T-helper 17 cell (primary cell): ENCODE measurements at regions not wholly inside any gene's neighbourhood (a gene's known extent, or its start where the extent isn't known, plus 50 kb on each side); places are given as distances from the start of the nearest gene placed in this dataset.
"Not testable (repeated sequence)": the region's sequence is repeated elsewhere in the genome, so short reads cannot be mapped to it uniquely, and the experiment has no call there.

ENCODE experiments used
- ATAC-seq: fragments of 150-1000 bp; cut with Tn5 transposase; 2 replicates; pipeline ENCODE4 v1.10.0; 2021; ENCODE audit warnings: mild to moderate bottlenecking, moderate library complexity
- DNase-seq, 3 donors: peaks; one replicate each; pipeline versions ENCODE4 v3.0.0 to v3.0.0-alpha.2; 2020 to 2021
- H3K9me3 ChIP-seq: one replicate; pipeline ENCODE4 v1.7.0; 2013; ENCODE audit warnings: low read length, mild to moderate bottlenecking; ENCODE audit not compliant: control insufficient read depth, poor library complexity, severe bottlenecking
- H3K27ac Mint-ChIP-seq: one replicate; pipeline ENCODE4 v1.8.0; 2022; ENCODE audit warnings: mild to moderate bottlenecking, moderate library complexity, mixed read lengths
- H3K27me3 Mint-ChIP-seq: one replicate; pipeline ENCODE4 v1.8.0; 2022; ENCODE audit warnings: mixed read lengths
- H3K36me3 Mint-ChIP-seq: one replicate; pipeline ENCODE4 v1.8.0; 2022; ENCODE audit warnings: low read depth, mixed read lengths
- H3K4me1 Mint-ChIP-seq: one replicate; pipeline ENCODE4 v1.8.0; 2022; ENCODE audit warnings: mild to moderate bottlenecking, mixed read lengths
- H3K4me3 Mint-ChIP-seq: one replicate; pipeline ENCODE4 v1.8.0; 2022; ENCODE audit warnings: mild to moderate bottlenecking, moderate library complexity, mixed read lengths

DNA sequence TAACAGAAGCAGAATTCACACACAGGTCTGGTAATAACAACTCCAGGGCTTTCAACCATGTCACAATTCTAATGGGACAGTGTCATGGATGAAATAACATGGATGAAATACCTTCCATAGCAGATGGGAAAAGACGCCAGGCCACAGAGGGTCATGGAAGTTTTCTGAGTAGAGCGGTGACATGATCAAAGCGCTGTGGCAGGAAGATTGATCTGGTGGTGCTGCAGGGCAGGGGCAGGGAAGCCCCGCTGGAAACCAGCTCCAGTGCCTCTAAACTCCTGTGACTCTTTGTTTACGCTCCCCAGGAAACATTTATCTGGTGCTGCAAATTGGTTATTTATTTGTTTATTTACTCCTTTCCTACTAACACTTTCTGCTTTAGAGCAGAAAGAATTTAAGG, 108.3 kb upstream of the HMGA2 start:
- H3K27me3 Mint-ChIP-seq, result peaks cover 25% of the 10 kb centered on the region
- DNase-seq, result no peak
- H3K9me3 ChIP-seq, result no peaks in the 10 kb centered on the region
- no peaks in the 10 kb centered on the region for H3K4me1 Mint-ChIP-seq
- no peak overlapping the region for H3K4me3 Mint-ChIP-seq
- H3K36me3 Mint-ChIP-seq, result no peaks in the 10 kb centered on the region
- no peak overlapping the region for H3K27ac Mint-ChIP-seq
- ATAC-seq, result no peak

DNA sequence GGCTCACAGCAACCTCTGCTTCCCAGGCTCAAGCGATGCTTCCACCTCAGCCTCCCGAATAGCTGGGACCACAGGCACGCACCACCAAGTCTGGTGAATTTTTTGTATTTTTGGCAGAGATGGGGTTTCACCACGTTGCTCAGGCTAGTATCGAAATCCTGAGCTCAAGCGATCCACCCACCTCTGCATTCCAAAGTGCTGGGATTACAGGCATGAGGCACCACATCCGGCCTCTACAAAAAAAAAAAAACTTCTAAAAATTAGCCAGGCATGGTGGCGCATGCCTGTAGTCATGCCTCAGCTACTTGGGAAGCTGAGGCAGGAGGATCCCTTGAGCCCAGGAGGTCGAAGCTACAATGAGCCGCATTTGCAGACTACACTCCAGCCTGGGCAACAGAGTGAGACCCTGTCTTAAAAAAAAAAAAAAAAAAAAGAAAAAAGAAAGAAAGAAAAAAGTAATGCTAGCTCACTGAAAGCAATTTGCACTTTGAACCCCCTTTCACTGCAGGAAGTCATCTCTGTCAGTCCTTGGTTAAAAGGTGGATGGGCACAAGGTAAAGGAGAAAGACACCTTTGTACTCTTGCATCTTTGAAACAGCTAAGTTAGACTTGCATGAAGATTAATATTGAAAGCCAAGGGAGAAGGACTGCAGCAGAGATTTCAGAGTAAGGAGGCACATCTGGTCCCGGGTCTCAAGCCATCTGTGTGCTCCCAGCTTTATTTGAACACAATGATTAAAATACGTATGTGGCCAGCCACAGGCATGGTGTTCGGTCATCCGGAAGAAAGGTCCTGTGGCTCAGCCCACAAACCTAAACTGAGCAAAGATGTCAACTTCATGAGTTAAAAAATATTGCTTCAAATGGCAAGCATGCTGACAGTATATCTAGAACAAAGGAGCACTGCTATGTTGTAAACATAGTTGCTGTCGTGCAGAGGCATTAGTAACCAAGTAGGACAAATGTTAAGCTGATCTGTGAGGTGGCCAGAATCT, 103.8 kb upstream of the HMGA2 start:
- peaks cover 43% of the 10 kb centered on the region for H3K27me3 Mint-ChIP-seq
- H3K4me1 Mint-ChIP-seq, result no peaks in the 10 kb centered on the region
- ATAC-seq, result no peak
- no peak overlapping the region for H3K4me3 Mint-ChIP-seq
- peaks cover 2% of the 10 kb centered on the region for H3K36me3 Mint-ChIP-seq
- no peak overlapping the region for H3K27ac Mint-ChIP-seq
- DNase-seq, result no peak
- H3K9me3 ChIP-seq, result no peaks in the 10 kb centered on the region

DNA sequence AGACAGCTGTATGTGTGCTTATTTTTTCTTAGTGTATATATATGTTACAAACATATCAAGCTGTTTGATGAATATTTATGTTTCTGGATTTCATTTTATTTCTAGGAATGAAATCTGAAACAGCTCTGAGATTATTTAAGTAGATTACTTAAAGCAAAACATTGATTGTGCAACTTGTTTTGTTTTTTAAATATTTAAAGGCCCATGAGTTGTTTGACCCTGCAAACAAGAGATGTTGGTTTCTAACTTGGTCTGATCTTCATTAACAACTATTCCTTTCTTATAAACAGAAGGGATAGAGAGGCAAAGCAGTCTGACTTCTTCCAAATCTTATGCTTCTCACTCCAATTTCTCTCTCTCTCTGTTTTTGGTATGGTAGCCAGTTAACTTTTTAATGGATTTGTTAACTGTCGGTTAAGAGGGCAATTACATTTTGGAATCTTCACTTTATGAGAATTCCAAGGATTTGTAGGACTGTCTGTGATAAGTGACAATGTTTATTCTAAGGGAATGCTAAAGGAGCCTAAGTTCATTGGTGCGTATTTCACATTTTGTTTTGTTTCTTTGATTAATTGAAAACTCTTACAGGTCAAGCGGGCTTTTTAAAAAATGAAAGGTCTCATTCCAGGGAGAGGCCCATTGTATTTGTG, 102.6 kb upstream of the HMGA2 start:
- no peak overlapping the region for H3K4me3 Mint-ChIP-seq
- peaks cover 2% of the 10 kb centered on the region for H3K36me3 Mint-ChIP-seq
- ATAC-seq, result no peak

DNA sequence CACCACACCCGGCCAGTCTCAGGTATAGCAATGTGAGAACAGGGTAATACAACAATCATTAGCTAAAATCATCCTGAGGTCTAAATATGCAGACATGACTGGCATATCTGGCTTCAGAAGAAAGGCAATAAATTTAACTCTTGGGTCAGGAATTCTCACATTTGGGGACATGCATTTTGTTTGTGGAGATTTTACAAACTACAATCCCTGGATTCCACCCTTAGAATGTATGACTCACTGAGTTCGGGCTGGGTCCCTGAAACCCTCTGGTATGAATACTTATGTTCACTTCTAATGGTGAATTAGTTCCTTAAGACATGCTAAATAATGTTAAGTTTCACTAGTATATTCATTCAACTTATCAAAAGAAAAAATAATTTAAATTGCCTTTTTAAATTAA, 98.9 kb upstream of the HMGA2 start:
- Mint-ChIP-seq H3K36me3 (peaks cover 2% of the 10 kb centered on the region), H3K27ac (no peak overlapping the region), H3K4me3 (no peak overlapping the region), H3K4me1 (no peaks in the 10 kb centered on the region), H3K27me3 (peaks cover 59% of the 10 kb centered on the region)
- DNase-seq (no peak), ATAC-seq (no peak)
- no peaks in the 10 kb centered on the region for H3K9me3 ChIP-seq

More for the DNA sequence above, 102.6 kb upstream of the HMGA2 start:
- DNase-seq, result no peak
- H3K9me3 ChIP-seq, result no peaks in the 10 kb centered on the region
- Mint-ChIP-seq H3K4me1 (no peaks in the 10 kb centered on the region), H3K27ac (no peak overlapping the region), H3K27me3 (peaks cover 49% of the 10 kb centered on the region)

DNA sequence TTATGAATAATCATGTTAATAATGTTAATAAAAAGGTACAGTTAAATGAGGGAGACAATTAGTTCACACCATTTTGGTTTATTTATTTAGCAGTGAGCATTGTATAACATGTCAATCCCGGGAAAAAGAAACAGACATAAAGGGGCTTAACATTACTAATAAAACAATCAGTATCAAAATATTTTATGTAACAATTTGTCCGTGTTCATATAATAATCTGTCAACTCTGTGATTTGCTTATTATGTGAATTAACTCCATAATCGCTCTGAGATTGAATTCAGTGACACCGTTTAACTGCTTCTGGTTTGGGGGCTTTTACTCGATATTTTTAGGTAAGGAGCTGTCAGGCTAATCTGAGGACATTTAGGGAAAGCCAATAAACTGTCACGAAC, 95.8 kb upstream of the HMGA2 start:
- H3K27ac Mint-ChIP-seq, result no peak overlapping the region
- DNase-seq, result no peak
- H3K9me3 ChIP-seq, result no peaks in the 10 kb centered on the region
- H3K27me3 Mint-ChIP-seq, result peaks cover 48% of the 10 kb centered on the region
- no peak for ATAC-seq
- H3K4me1 Mint-ChIP-seq, result no peaks in the 10 kb centered on the region
- no peak overlapping the region for H3K4me3 Mint-ChIP-seq
- H3K36me3 Mint-ChIP-seq, result peaks cover 2% of the 10 kb centered on the region

DNA sequence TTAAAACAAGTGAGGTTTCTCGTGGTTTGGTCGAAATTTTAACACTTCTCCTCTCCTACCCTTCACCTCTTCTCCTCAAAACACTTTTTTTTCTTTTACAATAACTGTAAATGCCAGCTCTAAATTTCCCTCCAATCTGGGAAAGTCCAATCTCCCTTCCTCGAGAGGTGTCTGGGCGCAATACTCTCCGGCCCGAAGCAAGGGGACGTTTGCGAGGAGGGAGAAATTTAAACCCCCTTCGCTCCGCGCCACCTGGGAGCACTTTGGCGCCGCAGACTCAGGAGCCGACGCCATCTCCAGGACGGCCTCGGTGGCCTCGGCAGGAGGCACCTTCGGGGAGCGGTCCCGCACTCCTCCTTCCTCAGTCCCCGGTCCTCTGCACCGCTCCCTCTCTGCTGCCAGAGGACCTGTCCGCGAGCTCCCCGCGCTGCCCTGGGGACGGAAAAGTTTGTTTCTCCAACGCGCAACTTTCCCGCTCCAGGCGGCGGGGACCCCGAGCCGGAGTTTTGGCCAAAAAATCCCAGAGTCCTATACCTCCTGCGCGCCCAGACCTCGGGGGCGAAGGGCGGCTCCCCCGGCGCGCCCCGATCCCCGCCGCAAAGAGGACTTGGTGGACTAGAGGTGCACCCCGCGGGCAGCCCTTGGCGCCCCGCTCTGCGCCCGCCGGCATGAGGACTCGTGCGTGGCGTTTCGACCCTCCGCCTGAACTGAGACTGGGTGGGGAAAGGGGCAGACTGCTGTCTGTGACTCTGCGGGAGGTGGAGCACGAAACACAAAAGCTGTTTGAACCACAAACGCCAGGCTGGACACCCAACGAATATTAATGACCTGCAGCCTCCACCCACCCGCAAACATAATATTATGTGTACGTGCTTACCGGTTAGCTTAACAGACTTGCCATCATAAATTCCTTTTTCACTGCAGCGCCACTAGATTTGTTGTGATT, 95.2 kb upstream of the HMGA2 start:
- Mint-ChIP-seq H3K4me1 (no peaks in the 10 kb centered on the region), H3K4me3 (no peak overlapping the region), H3K27ac (no peak overlapping the region), H3K27me3 (peaks cover 45% of the 10 kb centered on the region), H3K36me3 (no peaks in the 10 kb centered on the region)
- no peaks in the 10 kb centered on the region for H3K9me3 ChIP-seq
- no peak for ATAC-seq
- DNase-seq, result no peak

DNA sequence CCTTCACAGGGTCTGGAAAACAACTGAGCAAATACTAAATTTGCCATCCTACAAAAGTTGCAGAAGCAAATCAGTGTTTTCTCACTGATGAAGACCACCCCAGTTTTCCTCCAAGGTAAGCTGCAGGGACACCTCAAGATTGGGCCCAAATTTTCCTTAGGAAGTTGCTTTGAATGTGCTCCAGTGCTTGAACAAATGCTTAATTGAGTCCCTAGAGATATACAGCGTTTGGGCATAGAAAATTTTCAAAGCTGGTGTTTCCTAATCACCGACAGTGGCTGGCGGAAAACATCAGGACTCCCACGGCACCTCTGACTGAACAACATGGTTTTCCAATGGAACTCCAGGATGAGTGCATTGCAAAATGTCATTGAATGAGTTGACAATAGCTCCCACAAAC, 92.5 kb upstream of the HMGA2 start:
- no peaks in the 10 kb centered on the region for H3K36me3 Mint-ChIP-seq
- H3K9me3 ChIP-seq, result no peaks in the 10 kb centered on the region
- no peaks in the 10 kb centered on the region for H3K4me1 Mint-ChIP-seq
- H3K27me3 Mint-ChIP-seq, result peaks cover 38% of the 10 kb centered on the region
- H3K27ac Mint-ChIP-seq, result no peak overlapping the region
- no peak overlapping the region for H3K4me3 Mint-ChIP-seq
- ATAC-seq (no peak), DNase-seq (no peak)

DNA sequence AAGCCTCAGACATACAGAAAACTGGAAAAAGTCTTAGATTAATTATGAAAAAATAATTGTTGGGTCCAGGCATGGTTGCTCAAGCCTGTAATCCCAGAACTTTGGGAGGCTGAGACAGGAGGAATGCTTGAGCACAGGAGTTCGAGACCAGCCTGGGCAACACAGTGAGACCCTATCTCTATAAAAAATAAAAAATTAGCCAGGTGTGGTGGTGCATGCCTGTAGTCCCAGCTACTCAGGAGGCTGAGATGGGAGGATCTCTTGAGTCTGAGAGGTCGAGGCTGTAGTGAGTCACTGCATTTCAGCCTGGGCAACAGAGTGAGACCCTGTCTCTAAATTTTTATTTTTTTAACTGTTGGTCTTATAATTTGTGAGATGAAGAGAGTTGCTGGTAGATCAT, 90.6 kb upstream of the HMGA2 start:
- not testable (repeated sequence) for H3K9me3 ChIP-seq, ATAC-seq, H3K4me1 Mint-ChIP-seq, H3K36me3 Mint-ChIP-seq, DNase-seq, H3K4me3 Mint-ChIP-seq, H3K27ac Mint-ChIP-seq
- H3K27me3 Mint-ChIP-seq, result peaks cover 27% of the 10 kb centered on the region

DNA sequence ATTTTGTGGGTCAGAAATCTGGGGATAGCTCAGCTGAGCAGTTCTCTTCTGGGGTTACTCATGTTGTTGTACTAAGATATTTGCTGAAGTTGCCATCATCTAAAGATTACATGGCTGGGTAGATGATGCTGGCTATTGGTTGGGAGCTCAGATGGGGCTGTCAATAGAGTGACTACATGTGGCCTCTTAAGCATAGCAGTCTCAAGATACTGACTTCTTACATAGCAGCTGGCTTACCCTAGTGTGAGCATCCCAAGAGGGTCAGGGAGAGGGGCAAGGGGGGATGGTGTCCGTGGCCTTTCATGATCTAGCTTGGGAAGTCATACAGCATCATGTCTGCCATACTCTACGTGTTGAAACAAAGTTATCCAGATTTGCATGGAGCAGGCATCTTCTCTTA, 90.1 kb upstream of the HMGA2 start:
- no peak for DNase-seq
- H3K4me3 Mint-ChIP-seq, result no peak overlapping the region
- no peaks in the 10 kb centered on the region for H3K4me1 Mint-ChIP-seq
- no peak overlapping the region for H3K27ac Mint-ChIP-seq
- H3K36me3 Mint-ChIP-seq, result no peaks in the 10 kb centered on the region
- no peak for ATAC-seq
- peaks cover 21% of the 10 kb centered on the region for H3K27me3 Mint-ChIP-seq
- no peaks in the 10 kb centered on the region for H3K9me3 ChIP-seq

DNA sequence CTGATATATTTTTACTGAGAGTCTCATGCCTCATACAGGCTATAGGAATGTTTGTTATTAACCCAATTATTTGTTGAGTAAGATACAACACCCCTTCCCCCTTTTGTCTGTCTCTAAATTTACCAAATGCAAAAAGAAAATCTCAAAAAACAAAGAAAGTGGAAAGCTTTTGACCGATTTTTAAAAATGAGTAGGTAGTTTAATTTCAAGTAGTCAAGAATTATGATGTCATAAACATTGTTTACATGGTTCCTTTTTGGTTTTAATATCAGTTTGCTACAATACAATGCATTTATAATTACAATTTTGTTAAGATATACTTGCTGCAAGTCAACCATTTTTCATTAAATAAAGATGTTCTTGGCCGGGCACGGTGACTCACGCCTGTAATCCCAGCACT, 84.7 kb upstream of the HMGA2 start:
- Mint-ChIP-seq H3K4me3 (no peak overlapping the region), H3K4me1 (peaks cover 4% of the 10 kb centered on the region), H3K27ac (no peak overlapping the region), H3K27me3 (peaks cover 10% of the 10 kb centered on the region), H3K36me3 (no peaks in the 10 kb centered on the region)
- ATAC-seq (no peak), DNase-seq (no peak)
- no peaks in the 10 kb centered on the region for H3K9me3 ChIP-seq

DNA sequence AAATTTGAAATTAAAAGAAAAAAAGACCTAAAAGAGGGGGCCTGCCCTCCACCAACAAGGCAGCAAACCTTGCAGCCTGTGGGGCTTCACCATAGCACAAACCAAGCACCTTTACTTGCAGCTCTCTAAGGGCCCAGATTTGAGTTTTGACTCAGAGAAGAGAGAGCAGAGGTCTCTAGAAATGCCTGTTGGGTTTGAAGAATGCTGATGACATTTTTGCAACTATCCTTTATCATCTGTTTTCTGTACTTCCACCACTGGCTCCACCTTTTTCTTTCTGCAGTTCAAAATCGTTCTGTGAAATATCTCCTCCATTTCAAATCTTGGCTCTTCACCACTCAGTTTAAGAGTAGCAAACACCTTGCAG, 83.8 kb upstream of the HMGA2 start:
- H3K4me3 Mint-ChIP-seq, result peak overlapping the region; percentile 73
- no peak overlapping the region for H3K27ac Mint-ChIP-seq
- no peaks in the 10 kb centered on the region for H3K9me3 ChIP-seq
- no peak for ATAC-seq
- peaks cover 4% of the 10 kb centered on the region for H3K4me1 Mint-ChIP-seq
- H3K27me3 Mint-ChIP-seq, result peaks cover 16% of the 10 kb centered on the region
- no peak for DNase-seq
- no peaks in the 10 kb centered on the region for H3K36me3 Mint-ChIP-seq

DNA sequence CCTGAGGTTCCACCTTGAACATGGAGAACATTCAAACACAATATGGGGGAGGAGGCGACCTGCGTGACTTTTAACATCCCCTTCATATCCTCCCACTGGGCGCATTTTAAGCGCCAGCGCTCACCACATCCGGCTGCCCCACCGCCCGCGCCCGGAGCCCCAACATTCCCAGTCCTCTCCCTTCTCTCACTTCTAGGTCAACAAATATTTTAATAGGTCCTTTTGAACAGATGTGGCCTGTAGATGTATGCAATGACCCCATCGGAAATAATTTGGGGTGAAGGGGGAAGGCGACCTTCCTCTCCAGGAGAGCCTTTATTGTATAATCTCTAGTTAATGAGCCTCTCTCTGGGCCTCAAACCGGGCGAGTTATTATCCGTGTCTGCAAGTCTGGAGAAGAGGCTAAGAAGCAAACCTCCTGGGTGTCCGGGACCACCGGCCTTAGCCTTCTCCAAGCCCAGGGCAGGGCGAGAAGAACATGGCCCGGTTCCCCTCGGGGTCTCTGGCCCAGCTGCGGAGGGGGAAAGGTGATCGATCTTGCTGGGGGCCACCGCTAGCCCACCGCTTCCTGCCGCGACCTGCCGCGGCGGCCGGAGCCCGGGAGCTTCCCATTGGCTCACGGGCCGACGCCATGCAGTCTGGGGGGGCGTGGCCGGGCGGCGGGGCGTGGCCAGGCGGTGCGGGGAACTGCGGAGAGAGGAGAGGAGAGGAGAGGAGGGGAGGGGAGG, 83.2 kb upstream of the HMGA2 start:
- Mint-ChIP-seq H3K27ac (no peak overlapping the region), H3K4me3 (peak overlapping the region; percentile 73), H3K4me1 (peaks cover 4% of the 10 kb centered on the region), H3K36me3 (no peaks in the 10 kb centered on the region), H3K27me3 (peaks cover 21% of the 10 kb centered on the region)
- H3K9me3 ChIP-seq, result no peaks in the 10 kb centered on the region
- DNase-seq, result no peak
- peak; percentile 63 for ATAC-seq
